Thymus (tissue), 11 donors: ENCODE measurements at regions not wholly inside any gene's neighbourhood (a gene's known extent, or its start where the extent isn't known, plus 50 kb on each side); places are given as distances from the start of the nearest gene placed in this dataset.
A peak's percentile ranks its signal among the peaks of the same experiment; 100 is the strongest.
"Not testable (repeated sequence)": the region's sequence is repeated elsewhere in the genome, so short reads cannot be mapped to it uniquely, and the experiment has no call there.

Experiments used
- DNase-seq, 9 donors: peaks; one replicate each; pipeline ENCODE4 v3.0.0-alpha.2; 2013; ENCODE audit warnings: low spot score in 9 of 9, low read depth in 6 of 9, missing footprints in 1 of 9
- H3K27ac ChIP-seq, 2 donors: one replicate each; pipeline ENCODE4 v1.5.1; 2013; ENCODE audit warnings: control low read depth in 1 of 2, low read depth in 1 of 2, low read length in 1 of 2, mild to moderate bottlenecking in 1 of 2, moderate library complexity in 1 of 2
- H3K27me3 ChIP-seq, 2 donors: one replicate each; pipeline ENCODE4 v1.5.1; 2013; ENCODE audit warnings: low read length in 1 of 2; ENCODE audit not compliant: control insufficient read depth in 2 of 2, insufficient read depth in 1 of 2
- H3K36me3 ChIP-seq, 2 donors: one replicate each; pipeline ENCODE4 v1.5.1; 2013; ENCODE audit warnings: low read length in 1 of 2, mild to moderate bottlenecking in 1 of 2, moderate library complexity in 1 of 2; ENCODE audit not compliant: control insufficient read depth in 2 of 2, insufficient read depth in 2 of 2
- H3K4me1 ChIP-seq, 2 donors: one replicate each; pipeline ENCODE4 v1.5.1; 2013; ENCODE audit warnings: low read length in 2 of 2; ENCODE audit not compliant: control insufficient read depth in 2 of 2, insufficient read depth in 2 of 2
- H3K4me3 ChIP-seq, 2 donors: one replicate each; pipeline ENCODE4 v1.5.1; 2013; ENCODE audit warnings: low read length in 2 of 2, control low read depth in 1 of 2, mild to moderate bottlenecking in 1 of 2
- H3K9me3 ChIP-seq, 2 donors: one replicate each; pipeline ENCODE4 v1.5.1; 2013; ENCODE audit warnings: low read length in 1 of 2, mild to moderate bottlenecking in 1 of 2; ENCODE audit not compliant: control insufficient read depth in 2 of 2, insufficient read depth in 1 of 2
- WGBS: extraction: QIAGEN DNeasy Blood & Tissue Kit; methylation state at CpG from one replicate; pipeline ENCODE4 v1.1.7; 2013; 5-methylcytosine and 5-hydroxymethylcytosine counted together
- donor health status: healthy.

GRCh38 chr3:177647876-177648275 is 450.6 kb upstream of the TBL1XR1 start:
- WGBS: 9% methylated on average over 4 of the region's 4 CpGs
- no peak overlapping the region for H3K27ac ChIP-seq

GRCh38 chr3:177652556-177653291 is 455.4 kb upstream of the TBL1XR1 start:
- no peak for DNase-seq
- Histone ChIP-seq H3K27ac (no peak overlapping the region), H3K36me3 (no peaks in the 10 kb centered on the region), H3K4me1 (peaks cover 5 to 7% of the 10 kb centered on the region in 2 donors), H3K27me3 (no peaks in the 10 kb centered on the region), H3K4me3 (no peak overlapping the region), H3K9me3 (no peaks in the 10 kb centered on the region)
- WGBS: 97% methylated on average over 5 of the region's 5 CpGs

More at GRCh38 chr3:177647876-177648275, 450.6 kb upstream of the TBL1XR1 start:
- DNase-seq: no peak
- Histone ChIP-seq H3K27me3 (no peaks in the 10 kb centered on the region), H3K36me3 (no peaks in the 10 kb centered on the region), H3K4me1 (peaks cover 14 to 22% of the 10 kb centered on the region in 2 donors), H3K9me3 (no peaks in the 10 kb centered on the region), H3K4me3 (no peak overlapping the region)

- Histone ChIP-seq H3K27me3 (no peaks in the 10 kb centered on the region), H3K27ac (no peak overlapping the region), H3K36me3 (no peaks in the 10 kb centered on the region), H3K9me3 (no peaks in the 10 kb centered on the region), H3K4me1 (no peaks in the 10 kb centered on the region), H3K4me3 (no peak overlapping the region)
- 98% methylated on average over 4 of the region's 4 CpGs for WGBS
- DNase-seq: no peak
Observed at GRCh38 chr3:177657243-177657642, 460.0 kb upstream of the TBL1XR1 start.

- Histone ChIP-seq H3K27ac (no peak overlapping the region), H3K4me1 (no peaks in the 10 kb centered on the region), H3K36me3 (no peaks in the 10 kb centered on the region), H3K4me3 (no peak overlapping the region), H3K9me3 (no peaks in the 10 kb centered on the region), H3K27me3 (no peaks in the 10 kb centered on the region)
- DNase-seq: no peak
Observed at GRCh38 chr3:177658354-177658753, 461.1 kb upstream of the TBL1XR1 start.

- not testable (repeated sequence) for H3K4me3 ChIP-seq, H3K36me3 ChIP-seq, H3K27ac ChIP-seq, H3K4me1 ChIP-seq, H3K27me3 ChIP-seq, H3K9me3 ChIP-seq, DNase-seq
- 96% methylated on average over 17 of the region's 17 CpGs for WGBS
Observed at GRCh38 chr3:177664380-177665103, 467.3 kb upstream of the TBL1XR1 start.

GRCh38 chr3:177665122-177665808 is 468.0 kb upstream of the TBL1XR1 start:
- Histone ChIP-seq H3K27me3 (no peaks in the 10 kb centered on the region), H3K4me3 (no peak overlapping the region), H3K4me1 (no peaks in the 10 kb centered on the region), H3K36me3 (no peaks in the 10 kb centered on the region), H3K9me3 (no peaks in the 10 kb centered on the region), H3K27ac (no peak overlapping the region)
- WGBS: 98% methylated on average over 9 of the region's 9 CpGs
- DNase-seq: no peak

- H3K4me3 ChIP-seq: no peak overlapping the region
- H3K4me1 ChIP-seq: peaks cover 0 to 8% of the 10 kb centered on the region in 2 donors
- no peak for DNase-seq
- H3K9me3 ChIP-seq: no peaks in the 10 kb centered on the region
- H3K36me3 ChIP-seq: no peaks in the 10 kb centered on the region
- WGBS: 92% methylated on average over 10 of the region's 10 CpGs
- H3K27me3 ChIP-seq: no peaks in the 10 kb centered on the region
- no peak overlapping the region for H3K27ac ChIP-seq
Observed at GRCh38 chr3:177672252-177672911, 475.1 kb upstream of the TBL1XR1 start.

- no peak overlapping the region for H3K4me3 ChIP-seq
- WGBS: 38% methylated on average over 4 of the region's 4 CpGs
- no peaks in the 10 kb centered on the region for H3K9me3 ChIP-seq
- peak in 4 of 9 donors; percentile 13 to 55 (median 17) for DNase-seq
- peaks cover 0 to 8% of the 10 kb centered on the region in 2 donors for H3K4me1 ChIP-seq
- H3K27ac ChIP-seq: peak overlapping the region in 1 of 2 donors; percentile 20
- H3K27me3 ChIP-seq: no peaks in the 10 kb centered on the region
- H3K36me3 ChIP-seq: no peaks in the 10 kb centered on the region
Observed at GRCh38 chr3:177673112-177673914, 476.0 kb upstream of the TBL1XR1 start.
